ENCODE measurements at regions not wholly inside any gene's neighbourhood (a gene's known extent, or its start where the extent isn't known, plus 50 kb on each side); places are given as distances from the start of the nearest gene placed in this dataset.

- TF ChIP-seq CTCF (IDR thresholded peaks at IDR 0.05) (no peak), POLR2A (IDR thresholded peaks at IDR 0.05) (no peak), EP300 (IDR thresholded peaks at IDR 0.05) (no peak), POLR2AphosphoS5 (IDR thresholded peaks at IDR 0.05) (no peak)
Measured at GRCh38 chr1:65734979-65735378, 57.7 kb upstream of the PDE4B start.

Data from sigmoid colon (tissue), 4 donors.